GM21723 (cell line): ENCODE measurements at regions not wholly inside any gene's neighbourhood (a gene's known extent, or its start where the extent isn't known, plus 50 kb on each side); places are given as distances from the start of the nearest gene placed in this dataset.

Source experiments
- ATAC-seq: cut with Tn5 transposase; IDR thresholded peaks from one replicate; pipeline ENCODE4 v1.9.1; 2021; ENCODE audit warnings: mild to moderate bottlenecking, moderate library complexity; ENCODE audit not compliant: unreplicated experiment

DNA sequence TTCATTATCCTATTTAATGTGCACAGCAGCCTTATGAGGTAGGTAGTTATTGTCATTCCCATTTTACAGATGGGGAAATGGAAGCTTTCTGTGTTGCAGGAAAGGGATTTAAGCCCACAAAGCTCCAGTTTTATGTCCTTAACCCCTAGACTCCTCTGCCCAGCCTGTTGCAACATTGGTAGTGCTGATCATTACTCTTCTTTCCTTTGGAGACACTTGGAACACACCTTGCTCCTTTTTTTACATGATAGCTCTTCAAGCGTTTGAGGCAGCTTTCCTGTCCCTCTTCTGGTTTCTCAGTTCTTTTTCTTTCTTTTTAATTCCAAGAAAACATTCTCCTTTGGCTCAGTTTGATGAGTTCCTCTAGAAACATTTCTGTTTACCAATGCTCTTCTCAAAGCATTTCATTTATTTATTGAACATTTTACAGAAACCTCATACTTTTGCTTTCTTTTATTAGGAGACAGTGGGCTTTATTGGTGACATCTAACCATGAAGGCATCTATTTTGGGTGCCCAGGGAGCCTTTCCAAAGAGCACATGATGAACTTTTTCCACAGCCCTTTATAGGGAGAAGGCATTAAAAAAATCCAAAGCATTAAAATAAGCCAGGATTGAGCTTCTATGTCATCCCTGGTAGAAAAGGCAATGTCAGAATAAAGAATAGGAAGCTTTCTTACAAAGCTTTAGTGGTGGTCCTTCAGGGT is 218.0 kb downstream of the TMEM38B start:
- ATAC-seq: no peak

DNA sequence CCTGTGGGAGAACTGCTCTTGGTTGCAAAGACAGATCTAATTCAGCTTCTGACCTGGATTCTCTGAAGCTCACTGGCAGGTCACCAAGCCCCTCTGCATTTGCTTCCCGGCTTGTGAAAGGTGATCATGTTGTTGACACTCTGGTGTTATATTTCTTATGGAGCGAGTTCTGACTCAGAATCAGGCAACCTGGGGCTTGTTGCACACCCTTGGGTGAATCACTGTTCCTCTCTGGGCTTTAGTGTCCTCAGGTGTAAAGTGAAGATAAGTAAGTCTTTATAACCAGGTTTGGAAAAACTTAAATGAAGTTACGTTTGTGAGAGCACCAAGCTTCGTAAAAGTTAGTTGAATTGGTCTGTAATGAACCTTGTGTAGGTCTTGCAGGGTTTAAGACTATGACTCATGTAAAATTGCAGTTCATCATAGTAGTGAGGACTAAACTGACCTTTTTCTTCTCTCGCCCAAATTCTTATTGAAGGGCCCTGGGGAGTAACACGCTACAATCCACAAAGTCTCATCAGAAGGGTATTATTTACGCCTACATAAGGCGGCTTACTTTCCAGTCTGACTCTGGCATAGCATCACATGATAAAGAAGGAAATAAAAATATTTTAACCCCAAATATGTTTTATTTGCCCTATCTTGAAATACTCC is 218.6 kb downstream of the TMEM38B start:
- ATAC-seq: no peak

GRCh38 chr9:105921057-105921726 is 226.9 kb downstream of the TMEM38B start:
- no peak for ATAC-seq

DNA sequence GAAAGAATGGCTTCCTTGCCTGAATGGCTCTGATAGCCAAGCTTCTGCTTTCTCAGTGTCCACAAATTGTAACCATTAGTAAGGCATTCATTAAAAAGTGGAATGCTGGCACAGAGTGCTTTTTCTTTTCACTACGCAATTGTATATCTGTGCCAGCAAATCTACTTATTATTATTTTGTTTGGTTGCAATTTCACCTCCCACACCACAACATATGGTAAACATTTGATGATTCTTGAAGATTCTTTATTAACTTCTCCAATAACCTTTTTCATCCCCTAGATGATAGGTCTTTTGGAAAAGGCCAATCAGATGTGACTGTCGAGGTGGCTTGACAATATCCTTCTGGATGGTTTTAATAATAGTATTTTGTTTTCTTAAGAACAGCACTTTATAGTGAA is 234.1 kb downstream of the TMEM38B start:
- ATAC-seq: no peak

DNA sequence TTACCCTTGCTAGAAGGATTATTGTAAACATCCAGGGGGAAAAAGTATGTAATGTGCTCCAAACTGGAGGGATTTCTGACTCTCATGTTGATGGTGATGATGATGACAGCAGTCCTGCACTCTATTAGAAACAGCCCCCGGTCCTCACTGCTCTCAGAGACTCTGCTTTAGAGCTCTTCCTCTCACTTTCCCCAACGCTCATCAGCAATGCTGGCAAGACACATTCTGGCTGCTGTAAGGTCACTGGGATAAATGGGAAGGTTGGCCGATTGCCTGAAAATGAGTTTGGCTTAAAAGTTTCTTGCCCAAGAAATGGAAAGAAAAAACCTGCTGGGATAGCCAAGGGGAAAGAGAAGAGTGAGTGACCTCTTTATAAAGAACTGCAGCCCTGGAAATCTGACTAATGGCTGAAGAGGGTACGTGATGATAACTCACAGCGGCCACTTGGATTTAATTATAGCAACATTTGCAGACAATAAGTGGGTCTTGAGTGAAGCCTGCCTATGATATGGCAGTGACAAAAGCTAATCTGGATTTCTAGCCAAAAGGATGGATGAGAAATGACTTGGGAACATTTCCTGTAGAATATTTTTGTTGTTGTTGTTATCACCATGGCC is 235.8 kb downstream of the TMEM38B start:
- no peak for ATAC-seq

DNA sequence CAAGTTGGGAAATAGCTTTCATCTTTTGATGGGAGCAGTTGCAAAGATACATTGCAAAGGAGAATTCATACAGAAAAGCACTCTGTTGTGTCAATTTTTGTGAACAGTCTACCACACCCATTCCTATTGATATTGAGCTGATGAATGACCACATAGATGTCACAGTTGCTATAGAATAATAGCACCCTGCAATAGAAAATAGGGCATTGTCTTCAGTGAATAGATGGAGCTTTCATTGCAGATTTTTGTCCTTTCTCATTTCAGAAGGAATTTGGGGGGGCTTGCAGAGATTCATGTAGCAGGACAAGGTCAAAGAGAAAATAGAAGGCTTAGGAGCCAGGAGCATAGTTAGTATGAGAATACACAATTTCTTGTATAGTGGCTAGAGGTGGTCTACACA is 237.9 kb downstream of the TMEM38B start:
- ATAC-seq: no peak

DNA sequence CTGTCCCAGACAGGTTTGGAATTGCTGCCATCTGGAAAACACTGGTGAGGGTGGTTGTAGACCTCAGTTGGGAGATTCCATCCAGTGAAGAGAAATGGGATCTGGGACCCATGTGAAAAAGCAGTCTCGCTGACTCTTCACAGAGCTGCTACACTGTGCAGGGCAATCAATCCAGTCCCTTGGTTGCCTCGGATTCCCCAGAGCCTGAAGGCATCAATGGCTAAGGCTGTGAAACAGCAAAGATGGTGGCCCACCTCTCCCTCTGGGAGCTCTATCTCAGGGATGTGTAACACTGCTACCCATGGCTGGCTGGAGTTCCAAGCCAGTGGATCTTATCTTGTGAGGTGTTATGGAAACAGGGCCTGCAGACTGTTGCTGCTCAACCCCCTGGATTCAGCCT is 256.1 kb downstream of the TMEM38B start:
- no peak for ATAC-seq

DNA sequence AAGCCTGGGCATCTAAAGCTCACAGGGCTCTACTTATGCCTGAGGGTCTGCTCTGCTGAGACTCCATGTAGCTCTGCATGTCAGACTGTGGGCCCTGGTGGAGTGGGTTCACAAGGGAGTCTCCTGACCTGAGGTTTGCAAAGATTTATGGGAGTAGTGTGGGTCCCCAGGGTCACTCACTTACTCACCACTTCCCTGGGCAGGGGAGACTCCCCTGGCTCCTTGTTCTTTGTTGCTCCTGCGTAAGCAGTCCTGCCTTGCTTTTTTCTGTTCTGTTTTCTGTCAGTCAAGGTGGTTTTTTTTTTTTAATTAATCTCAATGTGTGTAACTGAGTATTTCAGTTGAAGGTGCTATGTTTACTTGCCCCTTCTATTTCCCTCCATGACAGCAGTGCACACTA is 256.6 kb downstream of the TMEM38B start:
- ATAC-seq: no peak

- no peak for ATAC-seq
Observed at GRCh38 chr9:105954517-105954916, 260.2 kb downstream of the TMEM38B start.

DNA sequence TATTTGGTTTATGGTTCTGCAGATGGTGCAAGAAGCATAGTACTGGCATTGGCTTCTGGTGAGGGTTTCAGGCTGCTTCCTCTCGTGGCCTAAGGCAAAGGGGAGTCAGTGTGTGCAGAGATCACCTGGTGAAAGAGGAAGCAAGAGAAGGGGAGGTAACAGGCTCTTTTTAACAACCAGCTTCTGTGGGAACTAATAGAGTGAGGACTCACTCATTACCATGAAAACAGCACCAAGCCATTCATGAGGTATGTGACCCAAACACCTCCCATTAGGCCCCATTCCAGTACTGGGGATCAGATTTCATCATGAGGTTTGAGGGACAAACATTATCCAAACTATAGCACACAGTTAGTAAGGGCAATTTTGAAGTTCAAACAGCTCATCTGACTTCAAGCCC is 263.5 kb downstream of the TMEM38B start:
- ATAC-seq: no peak

- ATAC-seq: no peak
Observed at GRCh38 chr9:105958587-105958986, 264.2 kb downstream of the TMEM38B start.

DNA sequence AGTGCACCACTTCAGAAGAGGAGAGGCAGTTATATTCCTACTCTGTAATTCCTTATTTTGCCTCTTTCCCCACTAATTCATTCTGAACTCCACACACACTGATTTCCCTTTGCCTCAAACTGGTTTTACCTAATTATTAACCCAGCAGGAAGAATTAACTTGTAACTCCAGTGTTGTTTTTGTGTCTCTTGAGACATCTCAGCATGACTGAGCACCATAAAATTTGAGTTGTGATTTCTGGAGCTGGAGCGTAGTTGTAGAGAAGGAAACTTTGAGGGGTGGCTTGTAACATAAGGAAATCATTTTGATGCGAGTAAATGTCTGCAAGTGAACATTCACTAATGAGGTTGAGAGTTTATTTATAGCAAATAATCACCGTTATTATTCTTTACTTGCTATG is 265.2 kb downstream of the TMEM38B start:
- ATAC-seq: no peak

- no peak for ATAC-seq
Observed at GRCh38 chr9:105963343-105964099, 269.2 kb downstream of the TMEM38B start.

GRCh38 chr9:105964156-105964555 is 269.8 kb downstream of the TMEM38B start:
- ATAC-seq: no peak

DNA sequence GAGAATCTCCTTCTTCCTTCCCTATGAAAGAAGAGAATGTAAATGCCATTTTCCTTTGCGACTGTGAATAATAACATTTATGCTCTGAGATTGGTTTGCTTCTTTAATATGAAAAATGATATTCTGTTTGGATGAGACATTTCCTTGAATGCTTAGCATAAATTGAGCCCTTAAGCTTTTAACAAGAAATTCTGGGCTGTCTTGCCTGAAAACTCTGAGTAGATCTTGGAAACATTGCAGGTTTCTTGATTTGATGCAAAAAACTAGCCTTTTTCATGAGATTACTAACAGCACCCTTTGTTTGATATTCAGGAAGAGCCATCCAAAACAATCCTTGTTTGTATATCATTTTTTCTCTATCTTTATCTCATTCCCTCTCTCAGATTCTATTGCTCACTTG is 272.5 kb downstream of the TMEM38B start:
- no peak for ATAC-seq

GRCh38 chr9:105967248-105967647 is 272.9 kb downstream of the TMEM38B start:
- ATAC-seq: no peak

GRCh38 chr9:105967797-105968196 is 273.5 kb downstream of the TMEM38B start:
- ATAC-seq: no peak

DNA sequence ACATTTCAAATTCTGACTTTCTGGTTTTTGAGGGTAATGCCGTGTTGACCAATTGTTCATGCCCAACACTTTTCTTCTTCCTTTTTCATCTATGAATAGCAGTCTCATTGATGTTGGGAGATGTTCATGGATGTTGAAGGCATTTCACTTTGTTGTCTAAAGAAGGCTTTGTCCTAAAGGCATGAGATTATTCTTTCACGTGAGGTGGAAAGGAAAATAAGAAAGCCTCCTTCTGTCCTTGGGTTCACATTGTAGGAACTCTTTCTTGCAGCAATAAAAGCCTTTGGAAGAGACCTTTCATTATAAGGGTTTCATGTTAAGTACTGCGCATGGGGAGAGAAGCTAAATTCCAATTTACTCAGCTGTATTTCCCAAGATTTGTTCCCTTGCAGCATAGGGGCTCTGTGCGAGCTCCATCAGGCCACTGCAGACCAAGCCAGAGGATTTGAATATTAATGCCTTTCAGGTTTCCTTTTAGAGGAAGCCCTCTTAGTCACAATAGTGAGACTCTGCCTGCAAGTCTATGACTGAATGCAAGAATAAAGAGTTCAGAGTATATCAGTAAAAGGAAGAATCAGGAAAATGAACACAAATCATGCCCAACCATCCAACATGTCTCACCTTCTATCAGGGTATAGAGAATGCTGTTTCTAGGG is 274.6 kb downstream of the TMEM38B start:
- no peak for ATAC-seq

- ATAC-seq: no peak
Observed at GRCh38 chr9:105969636-105970035, 275.3 kb downstream of the TMEM38B start.

- no peak for ATAC-seq
Observed at GRCh38 chr9:105971986-105972385, 277.6 kb downstream of the TMEM38B start.
